Peyer's patch (tissue), 4 donors: ENCODE measurements at regions not wholly inside any gene's neighbourhood (a gene's known extent, or its start where the extent isn't known, plus 50 kb on each side); places are given as distances from the start of the nearest gene placed in this dataset.

Experiments
- POLR2A ChIP-seq, 2 donors: fragments of 450-650 bp; IDR thresholded peaks; one replicate each; pipeline ENCODE4 v1.5.1; 2017; ENCODE audit warnings: antibody characterized with exemption in 2 of 2, mild to moderate bottlenecking in 2 of 2, moderate library complexity in 2 of 2
- TF ChIP-seq, protein P1 (sequence below), 6 experiments: fragments of 450-650 bp in 4 of 6; fragments of 200-600 bp in 2 of 6; sonication (generic) in 1 of 6; IDR thresholded peaks; one replicate each; pipeline ENCODE4 v1.5.1; 2017 to 2019; ENCODE audit warnings: antibody characterized with exemption in 6 of 6, mild to moderate bottlenecking in 3 of 6, moderate library complexity in 1 of 6

DNA sequence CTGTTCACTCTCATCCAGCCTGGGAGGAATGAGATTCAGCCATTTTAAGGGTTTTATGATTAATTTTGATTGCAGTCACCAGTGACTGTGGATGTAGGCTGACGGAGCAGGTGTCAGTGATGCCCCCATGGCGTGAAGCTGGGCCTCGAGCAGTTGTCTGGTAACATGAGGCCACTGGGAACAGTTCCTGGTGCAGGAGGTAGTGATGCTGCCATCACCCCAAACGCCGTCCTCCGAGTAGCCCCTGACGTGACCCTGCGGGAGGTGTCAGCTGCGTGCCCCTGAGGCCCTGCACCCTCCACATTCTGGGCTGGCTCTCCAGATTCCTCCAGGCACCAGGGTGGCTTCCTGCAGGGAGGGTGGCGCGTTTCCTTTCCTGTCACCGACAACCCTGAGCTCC, 277.2 kb downstream of the TEX29 start:
- TF ChIP-seq, protein P1, sequence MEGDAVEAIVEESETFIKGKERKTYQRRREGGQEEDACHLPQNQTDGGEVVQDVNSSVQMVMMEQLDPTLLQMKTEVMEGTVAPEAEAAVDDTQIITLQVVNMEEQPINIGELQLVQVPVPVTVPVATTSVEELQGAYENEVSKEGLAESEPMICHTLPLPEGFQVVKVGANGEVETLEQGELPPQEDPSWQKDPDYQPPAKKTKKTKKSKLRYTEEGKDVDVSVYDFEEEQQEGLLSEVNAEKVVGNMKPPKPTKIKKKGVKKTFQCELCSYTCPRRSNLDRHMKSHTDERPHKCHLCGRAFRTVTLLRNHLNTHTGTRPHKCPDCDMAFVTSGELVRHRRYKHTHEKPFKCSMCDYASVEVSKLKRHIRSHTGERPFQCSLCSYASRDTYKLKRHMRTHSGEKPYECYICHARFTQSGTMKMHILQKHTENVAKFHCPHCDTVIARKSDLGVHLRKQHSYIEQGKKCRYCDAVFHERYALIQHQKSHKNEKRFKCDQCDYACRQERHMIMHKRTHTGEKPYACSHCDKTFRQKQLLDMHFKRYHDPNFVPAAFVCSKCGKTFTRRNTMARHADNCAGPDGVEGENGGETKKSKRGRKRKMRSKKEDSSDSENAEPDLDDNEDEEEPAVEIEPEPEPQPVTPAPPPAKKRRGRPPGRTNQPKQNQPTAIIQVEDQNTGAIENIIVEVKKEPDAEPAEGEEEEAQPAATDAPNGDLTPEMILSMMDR (IDR thresholded peaks at IDR 0.05): no peak
- no peak for TF ChIP-seq POLR2A (IDR thresholded peaks at IDR 0.05)
